ENCODE measurements at regions not wholly inside any gene's neighbourhood (a gene's known extent, or its start where the extent isn't known, plus 50 kb on each side); places are given as distances from the start of the nearest gene placed in this dataset.
"Not testable (repeated sequence)": the region's sequence is repeated elsewhere in the genome, so short reads cannot be mapped to it uniquely, and the experiment has no call there.

DNA sequence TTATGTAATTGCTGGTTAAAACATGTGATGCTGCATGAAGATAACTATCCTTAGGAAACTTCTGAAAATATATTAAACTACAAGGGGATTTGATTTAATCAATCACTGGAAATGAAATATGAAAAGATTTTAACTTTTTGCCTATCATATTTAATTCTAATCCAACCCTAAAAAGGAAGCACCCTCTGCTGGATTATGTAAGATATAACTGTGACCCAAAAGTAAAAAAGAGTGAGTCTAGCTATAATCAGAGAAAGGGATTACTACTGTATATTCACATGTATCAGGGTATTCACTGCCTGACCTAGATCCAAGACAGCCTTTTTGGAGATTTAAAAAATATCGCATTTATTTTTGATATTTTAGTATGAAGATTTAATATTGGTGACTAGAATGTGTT is 295.5 kb downstream of the MDFIC start:
- intact Hi-C loops (cut with DNase I, micrococcal nuclease): loop anchor here (2.0 kb wide), 1 partner anchor 353 kb away; no protein-coding TSS in a partner anchor
- POLR2A ChIA-PET: no interaction called here
- CTCF ChIA-PET: interaction anchor here (0.7 to 3.0 kb wide), 4 partner anchors 13 to 352 kb away, joined by 3 to 15 read pairs (median 4); no protein-coding TSS in a partner anchor
- no peak overlapping the region for H3K27ac Mint-ChIP-seq
- DNase-seq (no peak), ATAC-seq (no peak)
- H3K27me3 Mint-ChIP-seq: no peaks in the 10 kb centered on the region
- H3K36me3 Mint-ChIP-seq (ENCODE audit: low read depth): no peaks in the 10 kb centered on the region
- H3K4me3 Mint-ChIP-seq: no peak overlapping the region
- H3K4me1 Mint-ChIP-seq: peaks cover 3% of the 10 kb centered on the region
- H3K9me3 Mint-ChIP-seq (ENCODE audit: low read depth): no peaks in the 10 kb centered on the region

DNA sequence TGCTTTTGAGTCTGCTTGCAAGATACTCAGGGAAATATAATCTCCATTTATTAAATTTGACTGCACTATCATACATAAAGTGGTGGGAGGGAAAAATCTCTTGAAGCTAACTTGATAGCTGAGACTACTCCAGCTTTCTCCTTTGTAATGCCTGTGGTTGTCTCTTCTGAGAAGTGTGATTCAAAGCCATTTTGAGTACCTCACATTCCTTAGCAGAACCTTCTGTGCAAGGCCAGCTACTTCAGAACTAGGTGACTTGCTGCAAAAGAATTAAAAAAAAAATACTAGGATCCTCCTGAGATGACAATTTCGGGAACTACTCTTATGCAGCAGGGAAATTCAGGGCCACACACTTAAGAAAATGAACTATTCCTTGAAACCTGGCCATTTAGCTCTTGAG is 294.8 kb downstream of the MDFIC start:
- Mint-ChIP-seq H3K4me1 (peaks cover 3% of the 10 kb centered on the region), H3K36me3 (ENCODE audit: low read depth) (no peaks in the 10 kb centered on the region), H3K4me3 (no peak overlapping the region), H3K27me3 (no peaks in the 10 kb centered on the region), H3K9me3 (ENCODE audit: low read depth) (no peaks in the 10 kb centered on the region), H3K27ac (no peak overlapping the region)
- ChIA-PET CTCF (interaction anchor here (3.0 kb wide), 1 partner anchor 351 kb away, joined by 15 read pairs; no protein-coding TSS in a partner anchor), POLR2A (no interaction called here)
- ATAC-seq: no peak
- DNase-seq: no peak
- intact Hi-C loops (cut with DNase I, micrococcal nuclease): loop anchor here (2.0 kb wide), 1 partner anchor 352 kb away; no protein-coding TSS in a partner anchor

DNA sequence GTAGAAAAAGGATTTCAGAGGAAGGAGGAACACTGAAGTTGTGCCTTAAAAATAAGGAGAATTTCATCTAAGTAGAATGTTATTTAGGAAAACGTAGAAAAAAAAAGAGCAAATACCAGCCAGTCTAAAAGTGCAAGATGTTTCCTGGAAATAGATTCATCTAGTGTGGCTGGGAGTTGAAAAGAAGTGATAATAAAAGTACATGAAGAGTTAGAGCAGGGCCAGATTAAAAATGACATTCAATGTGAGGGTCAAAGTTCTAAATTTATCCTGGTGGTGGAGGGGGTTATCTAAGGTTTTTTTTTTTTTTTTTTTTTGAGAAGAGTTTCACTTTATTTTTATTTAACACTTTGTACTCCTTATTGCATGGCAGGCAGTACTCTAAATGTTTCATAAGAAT is 289.3 kb downstream of the MDFIC start:
- DNase-seq (no peak), ATAC-seq (no peak)
- Mint-ChIP-seq H3K9me3 (ENCODE audit: low read depth) (peaks cover 5% of the 10 kb centered on the region), H3K27me3 (peaks cover 4% of the 10 kb centered on the region), H3K27ac (no peak overlapping the region), H3K36me3 (ENCODE audit: low read depth) (no peaks in the 10 kb centered on the region), H3K4me3 (no peak overlapping the region), H3K4me1 (no peaks in the 10 kb centered on the region)
- CTCF ChIA-PET: no interaction called here
- intact Hi-C loops (cut with DNase I, micrococcal nuclease): no loop called here
- POLR2A ChIA-PET: no interaction called here

DNA sequence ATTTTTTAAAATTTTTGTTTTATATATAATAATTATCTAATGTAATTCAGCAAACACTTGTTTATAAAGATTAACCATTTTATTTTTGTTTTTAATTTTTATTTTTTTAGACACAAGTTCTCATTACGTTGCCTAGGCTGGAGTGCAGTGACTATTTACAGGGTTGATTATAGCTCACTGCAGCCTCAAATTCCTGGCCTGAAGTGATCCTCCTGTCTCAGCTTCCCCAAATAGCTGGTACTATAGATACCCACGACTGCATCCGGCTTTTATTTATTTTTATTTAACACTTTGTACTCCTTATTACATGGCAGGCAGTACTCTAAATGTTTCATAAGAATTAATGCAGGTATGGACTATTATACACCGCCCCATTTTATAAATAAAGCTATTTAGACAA is 288.7 kb downstream of the MDFIC start:
- intact Hi-C loops (cut with DNase I, micrococcal nuclease): no loop called here
- H3K4me1 Mint-ChIP-seq: no peaks in the 10 kb centered on the region
- ChIA-PET CTCF (no interaction called here), POLR2A (no interaction called here)
- H3K9me3 Mint-ChIP-seq (ENCODE audit: low read depth): peaks cover 8% of the 10 kb centered on the region
- ATAC-seq (no peak), DNase-seq (no peak)
- no peak overlapping the region for H3K27ac Mint-ChIP-seq
- H3K4me3 Mint-ChIP-seq: no peak overlapping the region
- H3K36me3 Mint-ChIP-seq (ENCODE audit: low read depth): peaks cover under 1% of the 10 kb centered on the region
- H3K27me3 Mint-ChIP-seq: peaks cover 4% of the 10 kb centered on the region

DNA sequence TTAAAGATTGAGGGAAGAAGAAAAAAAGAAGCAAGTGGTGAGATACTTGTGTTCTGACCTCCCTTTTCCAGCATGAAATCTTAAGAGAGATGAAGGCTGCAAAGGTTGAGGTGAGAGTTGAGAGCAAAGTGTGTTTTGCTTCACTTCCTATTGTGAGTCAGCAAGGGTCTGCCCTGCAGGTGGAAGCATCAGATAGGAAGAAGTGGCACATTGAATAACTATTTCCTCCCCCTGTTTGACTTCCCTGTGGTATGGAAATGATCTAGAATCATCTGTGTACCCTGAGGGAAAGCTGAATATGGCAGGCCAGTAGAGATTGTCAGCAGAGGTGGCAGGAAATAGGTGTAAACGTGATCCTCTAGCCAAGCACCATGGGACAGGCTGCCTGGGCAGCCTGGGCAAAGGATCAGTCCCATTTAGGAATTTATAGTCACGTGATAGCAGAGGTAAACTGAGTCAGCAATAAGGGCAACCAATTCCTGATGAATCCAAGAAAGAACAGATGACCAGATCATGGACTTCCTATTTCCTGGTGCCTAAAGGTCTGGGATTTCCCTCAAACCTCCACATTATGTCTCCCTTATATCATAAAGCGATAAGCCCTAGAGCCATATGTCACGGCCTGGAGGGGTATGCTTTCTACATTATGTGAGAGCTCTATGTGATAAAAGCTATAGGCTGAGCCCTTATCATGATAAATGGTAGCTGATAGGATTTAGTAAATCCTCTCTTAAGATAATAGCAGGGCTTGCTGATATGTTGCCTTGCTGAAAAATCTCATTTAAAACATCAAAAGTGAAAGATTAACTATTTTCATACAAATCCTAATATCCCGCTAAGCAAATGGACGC is 287.0 kb downstream of the MDFIC start:
- no peak overlapping the region for H3K4me3 Mint-ChIP-seq
- ChIA-PET POLR2A (no interaction called here), CTCF (interaction anchor here (0.8 kb wide), 1 partner anchor 55 kb away, joined by 3 read pairs; no protein-coding TSS in a partner anchor)
- no peak for DNase-seq
- intact Hi-C loops (cut with DNase I, micrococcal nuclease): no loop called here
- no peak for ATAC-seq
- H3K36me3 Mint-ChIP-seq (ENCODE audit: low read depth): peaks cover 2% of the 10 kb centered on the region
- peaks cover 4% of the 10 kb centered on the region for H3K27me3 Mint-ChIP-seq
- H3K9me3 Mint-ChIP-seq (ENCODE audit: low read depth): peaks cover 8% of the 10 kb centered on the region
- no peak overlapping the region for H3K27ac Mint-ChIP-seq
- H3K4me1 Mint-ChIP-seq: no peaks in the 10 kb centered on the region

DNA sequence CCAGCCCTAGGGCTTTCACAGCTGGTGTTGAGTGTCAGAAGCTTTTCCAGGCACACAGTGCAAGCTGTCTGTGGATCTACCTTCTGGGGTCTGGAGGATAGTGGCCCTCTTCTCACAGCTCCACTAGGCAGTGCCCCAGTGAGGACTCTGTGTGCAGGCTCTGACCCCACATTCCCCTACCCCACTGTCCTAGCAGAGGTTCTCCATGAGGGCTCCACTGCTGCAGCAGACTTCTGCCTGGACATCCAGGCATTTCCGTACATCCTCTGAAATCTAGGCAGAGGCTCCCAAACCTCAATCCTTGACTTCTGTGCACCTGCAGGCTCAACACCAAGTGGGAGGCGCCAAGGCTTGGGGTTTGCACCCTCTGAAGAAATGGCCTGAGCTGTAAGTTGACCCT is 284.5 kb downstream of the MDFIC start:
- intact Hi-C loops (cut with DNase I, micrococcal nuclease); H3K36me3 Mint-ChIP-seq (ENCODE audit: low read depth); ATAC-seq; H3K27ac Mint-ChIP-seq; H3K4me3 Mint-ChIP-seq; H3K4me1 Mint-ChIP-seq; H3K9me3 Mint-ChIP-seq (ENCODE audit: low read depth); DNase-seq; CTCF ChIA-PET; POLR2A ChIA-PET; H3K27me3 Mint-ChIP-seq: not testable (repeated sequence)

DNA sequence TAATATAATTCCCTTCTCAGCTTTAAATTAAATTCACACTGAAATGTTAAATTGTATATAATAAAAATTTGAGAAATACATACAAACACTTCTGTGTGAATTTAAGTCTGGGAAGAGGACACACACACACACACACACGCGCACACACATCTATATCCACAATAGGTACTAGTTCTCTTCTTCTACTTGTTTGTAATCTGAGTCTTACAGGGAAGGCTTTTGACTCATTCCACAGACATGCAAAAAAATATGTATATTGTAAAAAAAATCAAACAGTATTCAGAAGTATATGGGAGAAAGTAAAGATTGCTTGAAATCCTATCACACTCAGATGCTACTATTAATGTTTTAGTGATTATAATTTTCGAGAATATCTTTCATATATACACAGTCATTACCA is 276.2 kb downstream of the MDFIC start:
- Mint-ChIP-seq H3K27ac (no peak overlapping the region), H3K36me3 (ENCODE audit: low read depth) (no peaks in the 10 kb centered on the region), H3K4me3 (no peak overlapping the region), H3K4me1 (no peaks in the 10 kb centered on the region), H3K9me3 (ENCODE audit: low read depth) (no peaks in the 10 kb centered on the region), H3K27me3 (no peaks in the 10 kb centered on the region)
- ChIA-PET POLR2A (no interaction called here), CTCF (interaction anchor here (1.0 to 1.2 kb wide), 2 partner anchors 17 to 56 kb away, joined by 3 to 4 read pairs; no protein-coding TSS in a partner anchor)
- intact Hi-C loops (cut with DNase I, micrococcal nuclease): no loop called here
- no peak for ATAC-seq
- no peak for DNase-seq

DNA sequence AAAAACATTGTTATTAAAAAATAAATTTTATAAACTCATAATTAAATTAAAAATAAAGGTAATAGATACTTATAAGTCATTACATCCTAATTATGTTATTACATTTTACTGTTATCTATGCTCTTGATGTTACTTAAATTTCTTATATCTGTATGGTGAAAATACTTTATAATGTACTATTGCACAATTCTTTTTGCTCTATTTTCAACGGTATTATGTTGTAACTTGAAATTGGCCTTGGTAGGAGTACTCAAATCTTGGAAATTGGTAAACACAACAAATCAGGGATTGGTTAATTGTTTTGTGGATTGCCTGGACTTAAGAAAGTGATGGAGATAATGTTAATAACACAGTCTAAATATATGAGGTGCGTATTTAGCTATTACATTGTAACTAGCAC is 273.3 kb downstream of the MDFIC start:
- Mint-ChIP-seq H3K36me3 (ENCODE audit: low read depth) (no peaks in the 10 kb centered on the region), H3K9me3 (ENCODE audit: low read depth) (no peaks in the 10 kb centered on the region), H3K27ac (no peak overlapping the region), H3K4me1 (no peaks in the 10 kb centered on the region), H3K4me3 (no peak overlapping the region), H3K27me3 (no peaks in the 10 kb centered on the region)
- ChIA-PET CTCF (no interaction called here), POLR2A (no interaction called here)
- intact Hi-C loops (cut with DNase I, micrococcal nuclease): no loop called here
- no peak for DNase-seq
- no peak for ATAC-seq

DNA sequence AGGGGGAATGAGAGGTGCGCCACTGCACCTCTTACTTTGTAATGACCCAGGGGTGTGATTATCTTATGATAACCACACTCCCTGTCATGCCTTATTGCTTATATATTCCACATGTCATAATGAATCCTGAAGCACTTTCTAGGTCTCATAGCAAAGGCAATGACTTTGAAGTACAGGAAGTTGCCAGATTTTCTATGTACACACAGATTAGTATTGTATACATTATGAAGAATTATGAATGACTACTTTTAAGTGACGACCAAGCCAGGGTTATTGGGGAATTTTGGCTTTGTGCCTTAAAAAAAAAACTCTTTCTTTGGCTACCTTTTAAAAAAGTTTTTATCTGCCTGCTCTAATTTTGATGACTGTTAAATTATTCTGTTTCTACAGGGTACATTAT is 269.6 kb downstream of the MDFIC start:
- peaks cover 3% of the 10 kb centered on the region for H3K9me3 Mint-ChIP-seq (ENCODE audit: low read depth)
- CTCF ChIA-PET: interaction anchor here (0.6 to 0.7 kb wide), 2 partner anchors 119 to 338 kb away, joined by 3 to 4 read pairs; no protein-coding TSS in a partner anchor
- no peak overlapping the region for H3K4me3 Mint-ChIP-seq
- ATAC-seq (no peak), DNase-seq (no peak)
- intact Hi-C loops (cut with DNase I, micrococcal nuclease): no loop called here
- POLR2A ChIA-PET: no interaction called here
- no peaks in the 10 kb centered on the region for H3K36me3 Mint-ChIP-seq (ENCODE audit: low read depth)
- no peaks in the 10 kb centered on the region for H3K27me3 Mint-ChIP-seq
- H3K27ac Mint-ChIP-seq: no peak overlapping the region
- H3K4me1 Mint-ChIP-seq: no peaks in the 10 kb centered on the region

DNA sequence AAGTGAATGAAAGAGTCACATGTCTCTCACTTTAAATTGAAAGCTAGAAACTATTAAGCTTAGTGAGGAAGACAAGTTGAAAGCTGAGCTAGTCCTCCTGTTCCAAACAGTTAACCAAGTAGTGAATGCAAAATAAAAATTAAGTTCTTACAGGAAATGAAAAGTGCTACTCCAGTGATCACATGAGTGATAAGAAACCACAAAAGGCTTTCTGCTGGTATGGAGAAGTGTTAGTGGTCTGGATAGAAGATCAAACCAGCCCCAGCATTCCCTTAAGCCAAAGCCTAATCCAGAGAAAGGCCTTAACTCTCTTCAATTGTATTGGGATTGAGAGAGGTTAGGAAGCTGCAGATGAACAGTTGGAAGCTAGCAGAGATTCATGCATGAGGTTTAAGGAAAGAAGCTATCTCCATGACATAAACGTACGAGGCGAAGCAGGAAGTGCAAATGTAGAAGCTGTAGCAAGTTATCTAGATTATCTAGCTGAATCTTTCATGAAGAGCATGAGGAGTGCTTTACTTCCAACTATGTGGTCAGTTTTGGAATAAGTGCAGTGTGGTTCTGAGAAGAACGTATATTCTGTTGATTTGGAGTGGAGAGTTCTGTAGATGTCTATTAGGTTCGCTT is 261.6 kb downstream of the MDFIC start:
- H3K4me3 Mint-ChIP-seq: no peak overlapping the region
- H3K27me3 Mint-ChIP-seq: no peaks in the 10 kb centered on the region
- CTCF ChIA-PET: interaction anchor here (0.5 to 0.9 kb wide), 2 partner anchors 430 to 554 kb away, joined by 3 to 4 read pairs; no protein-coding TSS in a partner anchor
- no peak for DNase-seq
- H3K27ac Mint-ChIP-seq: no peak overlapping the region
- intact Hi-C loops (cut with DNase I, micrococcal nuclease): no loop called here
- no peak for ATAC-seq
- peaks cover 13% of the 10 kb centered on the region for H3K4me1 Mint-ChIP-seq
- no peaks in the 10 kb centered on the region for H3K36me3 Mint-ChIP-seq (ENCODE audit: low read depth)
- peaks cover 3% of the 10 kb centered on the region for H3K9me3 Mint-ChIP-seq (ENCODE audit: low read depth)
- POLR2A ChIA-PET: no interaction called here

DNA sequence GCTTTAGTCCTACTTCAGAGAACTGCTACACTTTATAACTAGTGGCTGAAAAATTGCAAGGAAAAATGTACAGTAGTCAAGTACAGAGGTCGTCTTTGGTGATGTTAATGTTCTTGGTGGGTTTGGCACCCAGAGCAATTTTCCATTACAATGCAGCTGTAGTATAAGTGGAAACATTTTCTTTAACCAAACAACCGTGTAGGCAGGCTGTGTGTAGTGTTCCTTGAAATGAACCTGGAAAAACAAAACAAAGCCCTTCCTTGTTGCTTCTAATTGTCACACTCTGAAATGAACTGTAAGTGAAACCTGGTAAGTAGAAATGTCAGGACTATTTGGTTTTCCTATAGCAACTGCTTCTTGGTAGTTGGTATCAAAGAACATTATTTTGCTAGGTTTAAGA is 256.9 kb downstream of the MDFIC start:
- ATAC-seq: no peak
- DNase-seq: no peak
- Mint-ChIP-seq H3K27me3 (peaks cover under 1% of the 10 kb centered on the region), H3K4me3 (no peak overlapping the region), H3K36me3 (ENCODE audit: low read depth) (no peaks in the 10 kb centered on the region), H3K27ac (no peak overlapping the region), H3K4me1 (peaks cover 7% of the 10 kb centered on the region), H3K9me3 (ENCODE audit: low read depth) (no peaks in the 10 kb centered on the region)
- intact Hi-C loops (cut with DNase I, micrococcal nuclease): no loop called here
- ChIA-PET POLR2A (no interaction called here), CTCF (no interaction called here)

DNA sequence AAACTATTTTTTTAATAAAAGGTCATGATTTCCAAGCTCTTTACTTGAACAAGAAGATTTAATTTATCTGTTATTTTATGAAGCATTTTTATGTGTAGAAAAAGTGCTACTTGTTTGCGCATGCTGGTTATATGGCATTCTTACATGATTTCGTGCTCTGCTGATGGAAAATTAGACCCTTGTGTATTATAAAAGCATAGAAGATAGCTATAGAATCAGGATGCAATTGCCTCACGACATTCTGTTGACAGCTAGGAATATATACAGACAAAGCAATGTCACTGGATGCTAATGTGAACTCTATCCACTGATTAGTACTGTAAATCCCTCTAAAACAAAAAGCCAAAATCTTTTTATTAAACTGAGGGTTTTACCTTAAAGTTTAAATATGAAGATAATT is 255.9 kb downstream of the MDFIC start:
- DNase-seq (no peak), ATAC-seq (no peak)
- no peaks in the 10 kb centered on the region for H3K9me3 Mint-ChIP-seq (ENCODE audit: low read depth)
- no peaks in the 10 kb centered on the region for H3K36me3 Mint-ChIP-seq (ENCODE audit: low read depth)
- no peak overlapping the region for H3K27ac Mint-ChIP-seq
- H3K4me3 Mint-ChIP-seq: no peak overlapping the region
- H3K4me1 Mint-ChIP-seq: no peaks in the 10 kb centered on the region
- peaks cover 3% of the 10 kb centered on the region for H3K27me3 Mint-ChIP-seq
- CTCF ChIA-PET: no interaction called here
- POLR2A ChIA-PET: no interaction called here
- intact Hi-C loops (cut with DNase I, micrococcal nuclease): no loop called here
